Suprapubic skin (tissue), 4 donors: ENCODE measurements at regions not wholly inside any gene's neighbourhood (a gene's known extent, or its start where the extent isn't known, plus 50 kb on each side); places are given as distances from the start of the nearest gene placed in this dataset.
A peak's percentile ranks its signal among the peaks of the same experiment; 100 is the strongest.

ENCODE experiments used
- DNase-seq, 2 donors: peaks; one replicate each; pipeline ENCODE4 v3.0.0-alpha.2; 2019; ENCODE audit warnings: low spot score in 2 of 2
- H3K27ac ChIP-seq: fragments of 200-600 bp; sonication (generic); one replicate; pipeline ENCODE4 v1.5.1; 2019
- H3K27me3 ChIP-seq: fragments of 200-600 bp; sonication (generic); one replicate; pipeline ENCODE4 v1.5.1; 2019
- H3K36me3 ChIP-seq: fragments of 200-600 bp; sonication (generic); one replicate; pipeline ENCODE4 v1.5.1; 2019
- H3K4me1 ChIP-seq: fragments of 200-600 bp; sonication (generic); one replicate; pipeline ENCODE4 v1.5.1; 2019
- H3K4me3 ChIP-seq: fragments of 200-600 bp; sonication (generic); one replicate; pipeline ENCODE4 v1.5.1; 2019; ENCODE audit warnings: mild to moderate bottlenecking
- H3K9me3 ChIP-seq: fragments of 200-600 bp; sonication (generic); one replicate; pipeline ENCODE4 v1.5.1; 2019
- CTCF ChIP-seq, 2 donors: fragments of 200-600 bp in 1 of 2; fragments of 450-650 bp in 1 of 2; sonication (generic) in 1 of 2; IDR thresholded peaks; one replicate each; pipeline ENCODE4 v1.5.1; 2016 to 2019; ENCODE audit warnings: antibody characterized with exemption in 2 of 2, mild to moderate bottlenecking in 1 of 2, moderate library complexity in 1 of 2
- EP300 ChIP-seq: sonication (generic); formaldehyde crosslinking; IDR thresholded peaks from one replicate; pipeline ENCODE4 v1.6.1; 2017; ENCODE audit warnings: antibody characterized with exemption
- POLR2A ChIP-seq, 2 donors: fragments of 450-650 bp; IDR thresholded peaks; one replicate each; pipeline ENCODE4 v1.6.1; 2017; ENCODE audit warnings: antibody characterized with exemption in 2 of 2, mild to moderate bottlenecking in 2 of 2, moderate library complexity in 2 of 2
- POLR2AphosphoS5 ChIP-seq, 3 donors: sonication (generic); formaldehyde crosslinking; IDR thresholded peaks; one replicate each; pipeline ENCODE4 v1.6.1; 2017; ENCODE audit warnings: antibody characterized with exemption in 3 of 3
- WGBS: methylation state at CpG from one replicate; pipeline ENCODE4 v1.1.5; 2018; 5-methylcytosine and 5-hydroxymethylcytosine counted together

GRCh38 chr6:55049866-55050265, 124.4 kb upstream of the HCRTR2 start:
- no peak for DNase-seq
- H3K36me3 ChIP-seq: no peaks in the 10 kb centered on the region
- TF ChIP-seq CTCF (IDR thresholded peaks at IDR 0.05) (no peak), POLR2AphosphoS5 (IDR thresholded peaks at IDR 0.05) (no peak), EP300 (no peak), POLR2A (IDR thresholded peaks at IDR 0.05) (no peak)
- 94% methylated on average over 1 of the region's 1 CpG for WGBS
- H3K4me1 ChIP-seq: no peaks in the 10 kb centered on the region
- no peak overlapping the region for H3K27ac ChIP-seq
- no peaks in the 10 kb centered on the region for H3K27me3 ChIP-seq
- H3K4me3 ChIP-seq: no peak overlapping the region
- no peaks in the 10 kb centered on the region for H3K9me3 ChIP-seq

GRCh38 chr6:55052846-55053245, 121.5 kb upstream of the HCRTR2 start:
- TF ChIP-seq CTCF (IDR thresholded peaks at IDR 0.05) (no peak), EP300 (no peak), POLR2A (IDR thresholded peaks at IDR 0.05) (no peak), POLR2AphosphoS5 (IDR thresholded peaks at IDR 0.05) (no peak)
- Histone ChIP-seq H3K9me3 (no peaks in the 10 kb centered on the region), H3K4me3 (no peak overlapping the region), H3K36me3 (no peaks in the 10 kb centered on the region), H3K27ac (no peak overlapping the region), H3K4me1 (no peaks in the 10 kb centered on the region), H3K27me3 (no peaks in the 10 kb centered on the region)
- no peak for DNase-seq

DNA sequence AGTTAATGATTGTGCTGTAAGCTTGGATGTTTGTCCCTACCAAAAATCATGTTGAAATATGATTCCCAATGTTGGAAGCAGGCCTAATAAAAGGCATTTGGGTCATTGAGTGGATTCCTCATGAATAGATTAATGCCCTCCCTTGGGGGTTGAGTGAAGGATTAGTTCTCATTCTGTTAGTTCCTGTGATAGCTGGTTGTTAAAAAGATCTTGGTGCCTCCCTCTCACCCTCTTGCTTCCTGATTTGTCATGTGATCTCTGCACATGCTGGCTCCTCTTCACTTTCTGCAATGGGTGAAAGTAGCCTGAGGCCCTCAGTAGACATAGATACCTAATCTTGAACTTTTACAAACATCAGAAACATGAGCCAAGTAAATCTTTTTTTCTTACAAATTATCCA, 115.6 kb upstream of the HCRTR2 start:
- no peak for TF ChIP-seq EP300
- no peak overlapping the region for H3K4me3 ChIP-seq
- no peak overlapping the region for H3K27ac ChIP-seq
- H3K36me3 ChIP-seq: no peaks in the 10 kb centered on the region
- H3K4me1 ChIP-seq: no peaks in the 10 kb centered on the region
- peaks cover 3% of the 10 kb centered on the region for H3K9me3 ChIP-seq
- no peak for DNase-seq
- no peaks in the 10 kb centered on the region for H3K27me3 ChIP-seq

GRCh38 chr6:55064711-55065420, 109.4 kb upstream of the HCRTR2 start:
- TF ChIP-seq EP300 (no peak), CTCF (IDR thresholded peaks at IDR 0.05) (no peak), POLR2AphosphoS5 (IDR thresholded peaks at IDR 0.05) (no peak), POLR2A (IDR thresholded peaks at IDR 0.05) (no peak)
- H3K9me3 ChIP-seq: no peaks in the 10 kb centered on the region
- no peaks in the 10 kb centered on the region for H3K27me3 ChIP-seq
- H3K36me3 ChIP-seq: no peaks in the 10 kb centered on the region
- H3K4me3 ChIP-seq: no peak overlapping the region
- no peak overlapping the region for H3K27ac ChIP-seq
- no peaks in the 10 kb centered on the region for H3K4me1 ChIP-seq
- no peak for DNase-seq
- WGBS: 61% methylated on average over 3 of the region's 3 CpGs

DNA sequence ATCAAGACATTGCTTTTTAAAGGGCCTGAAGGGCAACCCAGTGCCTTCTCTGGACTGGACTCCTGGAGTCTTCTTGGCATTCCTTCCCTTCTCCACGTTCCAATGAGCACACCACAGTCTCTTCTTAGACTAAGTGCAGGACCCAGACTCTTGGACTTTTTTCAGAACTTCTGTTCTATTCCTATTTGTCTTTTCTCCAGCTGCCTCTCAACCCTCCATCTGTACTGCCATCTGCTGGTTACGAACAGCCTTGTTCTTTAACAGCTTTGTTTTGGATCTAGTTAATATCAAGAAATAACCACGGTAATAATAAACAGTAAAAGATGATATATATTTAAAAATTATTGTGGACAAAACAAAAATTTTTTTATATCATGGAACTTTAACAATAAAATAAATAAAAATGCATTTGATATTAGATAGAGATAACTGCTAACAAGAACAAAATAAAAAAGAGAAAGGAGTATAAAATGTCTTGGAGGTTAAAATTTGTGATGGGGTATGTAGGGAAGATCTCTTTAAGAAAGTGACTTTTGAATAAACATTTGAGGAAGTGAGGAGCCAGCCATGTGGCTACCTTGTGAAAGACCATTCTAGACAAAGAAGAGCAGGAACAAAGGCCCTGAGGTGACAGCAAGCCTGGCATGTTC, 105.1 kb upstream of the HCRTR2 start:
- H3K4me1 ChIP-seq: no peaks in the 10 kb centered on the region
- no peak overlapping the region for H3K4me3 ChIP-seq
- DNase-seq: no peak
- H3K27me3 ChIP-seq: no peaks in the 10 kb centered on the region
- no peaks in the 10 kb centered on the region for H3K36me3 ChIP-seq
- TF ChIP-seq EP300 (no peak), CTCF (IDR thresholded peaks at IDR 0.05) (peak; percentile 21 to 29)
- H3K9me3 ChIP-seq: no peaks in the 10 kb centered on the region
- no peak overlapping the region for H3K27ac ChIP-seq
- 23% methylated on average over 3 of the region's 3 CpGs for WGBS
